Fibroblast of pulmonary artery (primary cell): ENCODE measurements at regions not wholly inside any gene's neighbourhood (a gene's known extent, or its start where the extent isn't known, plus 50 kb on each side); places are given as distances from the start of the nearest gene placed in this dataset.

Source experiments
- DNase-seq: peaks from one replicate; pipeline ENCODE4 v3.0.0-alpha.2; 2010; ENCODE audit warnings: low read depth
- H3K4me3 ChIP-seq: replicated peaks from 2 replicates; pipeline ENCODE4 v1.5.1; 2011; ENCODE audit warnings: low read depth, mild to moderate bottlenecking, control low read depth, low read length, moderate library complexity
- TF ChIP-seq, protein P1 (sequence below): IDR thresholded peaks from 2 replicates; pipeline ENCODE4 v1.5.1; 2011; ENCODE audit warnings: mild to moderate bottlenecking, control low read depth, low read length, inconsistent platforms; ENCODE audit errors: missing control alignments

DNA sequence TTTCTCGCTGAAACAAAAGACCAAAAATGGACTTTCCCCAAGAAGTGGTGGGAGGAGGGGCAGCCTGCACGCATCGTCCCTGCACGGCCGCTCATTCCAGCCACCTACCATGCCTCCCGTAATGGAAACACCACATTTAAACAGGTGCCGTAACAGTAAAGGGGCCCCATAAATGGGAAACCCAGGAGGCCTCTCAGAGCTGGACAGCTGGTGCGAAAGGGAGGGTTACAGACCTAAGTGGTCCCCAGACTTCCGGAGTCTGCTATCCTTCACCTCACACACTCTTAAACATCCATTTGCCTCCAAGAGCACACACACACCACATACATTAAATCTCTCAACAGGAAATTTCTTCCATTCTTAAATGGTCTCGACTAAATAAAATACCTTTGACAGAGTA is 120.7 kb upstream of the SOD1 start:
- no peak for DNase-seq
- no peak overlapping the region for H3K4me3 ChIP-seq
- TF ChIP-seq, protein P1, sequence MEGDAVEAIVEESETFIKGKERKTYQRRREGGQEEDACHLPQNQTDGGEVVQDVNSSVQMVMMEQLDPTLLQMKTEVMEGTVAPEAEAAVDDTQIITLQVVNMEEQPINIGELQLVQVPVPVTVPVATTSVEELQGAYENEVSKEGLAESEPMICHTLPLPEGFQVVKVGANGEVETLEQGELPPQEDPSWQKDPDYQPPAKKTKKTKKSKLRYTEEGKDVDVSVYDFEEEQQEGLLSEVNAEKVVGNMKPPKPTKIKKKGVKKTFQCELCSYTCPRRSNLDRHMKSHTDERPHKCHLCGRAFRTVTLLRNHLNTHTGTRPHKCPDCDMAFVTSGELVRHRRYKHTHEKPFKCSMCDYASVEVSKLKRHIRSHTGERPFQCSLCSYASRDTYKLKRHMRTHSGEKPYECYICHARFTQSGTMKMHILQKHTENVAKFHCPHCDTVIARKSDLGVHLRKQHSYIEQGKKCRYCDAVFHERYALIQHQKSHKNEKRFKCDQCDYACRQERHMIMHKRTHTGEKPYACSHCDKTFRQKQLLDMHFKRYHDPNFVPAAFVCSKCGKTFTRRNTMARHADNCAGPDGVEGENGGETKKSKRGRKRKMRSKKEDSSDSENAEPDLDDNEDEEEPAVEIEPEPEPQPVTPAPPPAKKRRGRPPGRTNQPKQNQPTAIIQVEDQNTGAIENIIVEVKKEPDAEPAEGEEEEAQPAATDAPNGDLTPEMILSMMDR: no peak

DNA sequence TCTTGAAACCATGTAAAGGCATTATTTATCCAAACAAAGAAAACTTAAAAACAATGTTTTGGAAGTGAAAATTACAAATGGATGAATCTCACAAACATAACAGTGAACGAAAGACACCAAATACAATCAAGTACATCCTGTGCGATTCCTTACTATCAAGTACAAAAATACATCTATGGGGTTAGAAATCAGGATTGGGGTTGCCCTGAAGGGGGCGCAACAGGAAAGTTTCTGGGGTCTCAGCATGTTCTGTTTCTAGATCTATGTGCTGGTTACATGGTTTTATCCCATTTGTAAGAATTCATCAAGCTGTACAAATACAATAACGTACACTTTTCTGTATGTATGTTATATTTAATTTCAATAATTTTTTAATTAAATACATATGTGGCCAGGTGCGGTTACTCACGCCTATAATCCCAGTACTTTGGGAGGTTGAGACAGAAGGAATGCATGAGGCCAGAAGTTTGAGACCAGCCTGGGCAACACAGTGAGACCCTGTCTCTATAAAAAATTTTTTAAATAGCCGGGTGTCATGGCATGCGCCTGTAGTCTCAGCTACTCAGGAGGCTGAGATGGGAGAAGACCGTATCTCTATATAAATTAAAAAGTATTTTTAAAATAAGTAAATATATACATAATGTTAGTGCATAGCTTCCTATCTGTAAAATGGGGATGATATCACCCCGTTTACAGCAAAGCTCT is 121.5 kb upstream of the SOD1 start:
- TF ChIP-seq, protein P1: no peak
- no peak overlapping the region for H3K4me3 ChIP-seq
- DNase-seq: no peak

DNA sequence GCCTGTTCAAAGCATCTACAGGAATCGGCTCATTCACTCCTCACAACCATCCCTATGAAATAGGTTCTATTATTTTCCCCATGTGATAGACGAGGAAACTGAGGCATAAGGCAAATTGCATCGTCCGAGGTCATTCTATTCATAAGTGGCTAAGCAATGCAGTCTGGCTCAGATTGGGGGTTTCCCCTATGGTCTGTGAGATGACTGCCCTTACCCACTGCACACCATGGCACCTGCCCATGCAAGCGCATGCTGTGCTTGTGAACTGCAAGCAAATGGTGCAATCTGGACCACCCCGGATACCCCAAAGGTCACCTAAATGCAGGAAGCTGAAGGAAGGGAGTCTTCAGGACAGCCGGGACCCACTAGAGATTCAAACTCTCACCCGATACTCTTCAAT is 123.4 kb upstream of the SOD1 start:
- TF ChIP-seq, protein P1: no peak
- H3K4me3 ChIP-seq: no peak overlapping the region
- no peak for DNase-seq

DNA sequence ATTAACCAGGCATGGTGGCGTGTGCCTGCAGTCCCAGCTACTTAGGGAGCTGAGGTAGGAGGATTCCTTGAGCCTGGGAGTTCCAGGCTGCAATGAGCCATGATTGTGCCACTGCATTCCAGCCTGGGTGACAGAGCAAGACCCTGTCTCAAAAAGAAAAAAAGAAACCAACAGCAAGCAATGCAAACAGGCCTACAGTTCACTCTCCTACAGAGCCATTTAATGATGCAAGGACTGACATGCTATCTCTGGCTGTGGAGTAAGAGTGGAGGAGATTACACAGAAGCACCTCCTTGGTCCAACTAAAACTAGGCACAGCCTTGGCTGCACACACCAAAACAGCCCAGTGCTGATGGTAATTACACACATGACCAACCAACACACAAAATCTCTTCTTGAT is 127.5 kb upstream of the SOD1 start:
- H3K4me3 ChIP-seq: no peak overlapping the region
- TF ChIP-seq, protein P1: no peak
- no peak for DNase-seq

DNA sequence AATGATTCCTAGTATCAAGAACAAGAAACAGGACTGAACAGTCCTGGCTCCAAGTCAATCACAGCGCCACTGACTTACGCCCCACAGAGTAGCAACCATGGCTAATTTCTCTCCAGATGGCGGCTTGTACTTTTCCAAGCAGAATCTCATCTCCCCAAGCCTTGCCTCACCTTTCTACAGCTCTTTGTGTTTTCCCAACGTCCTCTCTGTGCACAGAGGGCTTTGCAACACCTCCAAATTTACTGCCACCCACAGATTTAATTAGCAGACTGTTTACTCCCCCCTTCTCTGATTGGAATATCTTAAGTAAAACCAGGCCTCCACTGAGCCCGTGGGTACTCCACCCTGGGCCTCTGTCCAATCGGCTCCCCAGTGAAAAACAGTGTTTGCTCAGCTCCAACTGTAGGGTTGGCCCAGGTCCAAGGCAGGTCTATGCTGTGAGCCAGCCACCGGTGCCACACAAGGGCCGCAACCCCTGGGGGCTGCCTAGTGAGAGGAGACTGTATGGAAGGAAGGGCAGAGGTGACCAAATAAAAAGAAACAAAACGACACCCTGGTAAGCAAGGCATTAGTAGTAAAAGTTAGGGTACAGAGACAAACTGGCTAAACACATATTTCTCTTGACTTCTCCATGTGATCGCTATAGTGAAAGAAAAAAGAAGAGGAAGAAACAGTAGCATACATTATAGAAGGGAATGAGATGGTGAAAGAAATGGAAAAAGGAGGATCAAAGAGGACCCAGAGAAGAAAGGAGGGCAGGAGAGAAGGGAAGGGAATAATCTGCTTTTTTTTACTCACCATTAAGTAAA is 128.4 kb upstream of the SOD1 start:
- TF ChIP-seq, protein P1: no peak

DNA sequence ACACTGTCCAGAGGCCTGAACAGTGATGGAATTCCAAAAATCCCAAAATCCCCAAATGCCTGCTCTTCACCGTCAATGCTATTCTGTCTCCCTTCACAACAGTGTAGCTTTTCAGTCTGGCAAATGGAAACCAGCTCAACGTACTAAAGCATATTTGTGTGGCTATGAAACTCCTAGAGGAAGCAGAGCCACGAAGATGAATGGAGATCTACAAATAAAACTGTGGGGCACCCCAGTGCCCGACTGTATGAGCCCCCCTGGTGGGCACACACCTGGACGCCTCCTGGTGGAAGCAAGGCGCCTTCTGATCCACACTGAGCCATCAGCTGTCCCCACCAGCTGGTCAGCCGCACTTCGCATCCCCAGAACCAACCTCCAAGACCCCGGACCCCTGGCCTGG is 129.1 kb upstream of the SOD1 start:
- TF ChIP-seq, protein P1: no peak
- H3K4me3 ChIP-seq: no peak overlapping the region
- DNase-seq: no peak

More for the DNA sequence above, 128.4 kb upstream of the SOD1 start:
- no peak overlapping the region for H3K4me3 ChIP-seq
- no peak for DNase-seq
